NB4 (cell line): ENCODE measurements at regions not wholly inside any gene's neighbourhood (a gene's known extent, or its start where the extent isn't known, plus 50 kb on each side); places are given as distances from the start of the nearest gene placed in this dataset.

ENCODE experiments used
- DNase-seq: peaks from one replicate; pipeline ENCODE4 v3.0.0; 2010; ENCODE audit warnings: low read depth
- H3K4me3 ChIP-seq: one replicate; pipeline ENCODE4 v1.5.1; 2011; ENCODE audit warnings: mild to moderate bottlenecking, low read depth, low read length, moderate library complexity
- CTCF ChIP-seq: IDR thresholded peaks from one replicate; pipeline ENCODE4 v1.5.1; 2012; ENCODE audit warnings: low read depth, low read length
- MAX ChIP-seq: IDR thresholded peaks from 2 replicates; pipeline ENCODE4 v1.6.1; 2011; ENCODE audit warnings: low read depth, low read length
- MYC ChIP-seq: IDR thresholded peaks from 2 replicates; pipeline ENCODE4 v1.6.1; 2011; ENCODE audit warnings: low read depth, low read length
- POLR2A ChIP-seq: IDR thresholded peaks from 2 replicates; pipeline ENCODE4 v1.6.1; 2011; ENCODE audit warnings: mild to moderate bottlenecking; ENCODE audit not compliant: insufficient read length; ENCODE audit errors: extremely low read depth

- TF ChIP-seq MYC = no peak
- TF ChIP-seq MAX = no peak
- TF ChIP-seq CTCF = no peak
- no peak for TF ChIP-seq POLR2A
Observed at GRCh38 chrX:69289793-69290123, 124.5 kb upstream of the PJA1 start.

GRCh38 chrX:69289046-69289792 is 124.0 kb upstream of the PJA1 start:
- TF ChIP-seq POLR2A = no peak
- TF ChIP-seq CTCF = no peak
- no peak for TF ChIP-seq MAX
- TF ChIP-seq MYC = no peak
- no peak overlapping the region for H3K4me3 ChIP-seq
- DNase-seq = no peak

More at GRCh38 chrX:69289793-69290123, 124.5 kb upstream of the PJA1 start:
- H3K4me3 ChIP-seq = no peak overlapping the region
- DNase-seq = no peak

GRCh38 chrX:69287095-69287494 is 121.8 kb upstream of the PJA1 start:
- H3K4me3 ChIP-seq = no peak overlapping the region
- DNase-seq = no peak
- TF ChIP-seq MAX = no peak
- TF ChIP-seq CTCF = no peak
- TF ChIP-seq MYC = no peak
- no peak for TF ChIP-seq POLR2A

- no peak overlapping the region for H3K4me3 ChIP-seq
- no peak for DNase-seq
- TF ChIP-seq MYC = no peak
- no peak for TF ChIP-seq POLR2A
- TF ChIP-seq CTCF = no peak
- TF ChIP-seq MAX = no peak
Observed at GRCh38 chrX:69286565-69286906, 121.3 kb upstream of the PJA1 start.

- DNase-seq = peak; percentile 45
- no peak overlapping the region for H3K4me3 ChIP-seq
- TF ChIP-seq CTCF = peak; percentile 65
- TF ChIP-seq POLR2A = no peak
Observed at GRCh38 chrX:69285881-69286564, 120.8 kb upstream of the PJA1 start.
